ENCODE measurements at regions not wholly inside any gene's neighbourhood (a gene's known extent, or its start where the extent isn't known, plus 50 kb on each side); places are given as distances from the start of the nearest gene placed in this dataset.

- TF ChIP-seq, protein P1, sequence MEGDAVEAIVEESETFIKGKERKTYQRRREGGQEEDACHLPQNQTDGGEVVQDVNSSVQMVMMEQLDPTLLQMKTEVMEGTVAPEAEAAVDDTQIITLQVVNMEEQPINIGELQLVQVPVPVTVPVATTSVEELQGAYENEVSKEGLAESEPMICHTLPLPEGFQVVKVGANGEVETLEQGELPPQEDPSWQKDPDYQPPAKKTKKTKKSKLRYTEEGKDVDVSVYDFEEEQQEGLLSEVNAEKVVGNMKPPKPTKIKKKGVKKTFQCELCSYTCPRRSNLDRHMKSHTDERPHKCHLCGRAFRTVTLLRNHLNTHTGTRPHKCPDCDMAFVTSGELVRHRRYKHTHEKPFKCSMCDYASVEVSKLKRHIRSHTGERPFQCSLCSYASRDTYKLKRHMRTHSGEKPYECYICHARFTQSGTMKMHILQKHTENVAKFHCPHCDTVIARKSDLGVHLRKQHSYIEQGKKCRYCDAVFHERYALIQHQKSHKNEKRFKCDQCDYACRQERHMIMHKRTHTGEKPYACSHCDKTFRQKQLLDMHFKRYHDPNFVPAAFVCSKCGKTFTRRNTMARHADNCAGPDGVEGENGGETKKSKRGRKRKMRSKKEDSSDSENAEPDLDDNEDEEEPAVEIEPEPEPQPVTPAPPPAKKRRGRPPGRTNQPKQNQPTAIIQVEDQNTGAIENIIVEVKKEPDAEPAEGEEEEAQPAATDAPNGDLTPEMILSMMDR (IDR thresholded peaks at IDR 0.05; ENCODE audit: borderline replicate concordance): no peak
- Histone ChIP-seq H3K9me3 (replicated peaks) (no peaks in the 10 kb centered on the region), H3K36me3 (no peaks in the 10 kb centered on the region), H3K27ac (replicated peaks) (no peak overlapping the region), H3K4me3 (no peak overlapping the region), H3K27me3 (ENCODE audit: low read depth) (peaks cover 41% of the 10 kb centered on the region), H3K4me1 (no peaks in the 10 kb centered on the region)
- DNase-seq: no peak
- intact Hi-C loops (cut with micrococcal nuclease): no loop called here
Observed at GRCh38 chr1:4060850-4061249, 160.8 kb upstream of the C1orf174 start.

GRCh38 chr1:4061521-4062031, 161.5 kb upstream of the C1orf174 start:
- no peak overlapping the region for H3K4me3 ChIP-seq
- DNase-seq: no peak
- H3K27ac ChIP-seq (replicated peaks): no peak overlapping the region
- H3K9me3 ChIP-seq (replicated peaks): no peaks in the 10 kb centered on the region
- H3K27me3 ChIP-seq (ENCODE audit: low read depth): peaks cover 34% of the 10 kb centered on the region
- intact Hi-C loops (cut with micrococcal nuclease): no loop called here
- no peaks in the 10 kb centered on the region for H3K4me1 ChIP-seq
- TF ChIP-seq, protein P1 (IDR thresholded peaks at IDR 0.05; ENCODE audit: borderline replicate concordance): no peak
- H3K36me3 ChIP-seq: no peaks in the 10 kb centered on the region

DNA sequence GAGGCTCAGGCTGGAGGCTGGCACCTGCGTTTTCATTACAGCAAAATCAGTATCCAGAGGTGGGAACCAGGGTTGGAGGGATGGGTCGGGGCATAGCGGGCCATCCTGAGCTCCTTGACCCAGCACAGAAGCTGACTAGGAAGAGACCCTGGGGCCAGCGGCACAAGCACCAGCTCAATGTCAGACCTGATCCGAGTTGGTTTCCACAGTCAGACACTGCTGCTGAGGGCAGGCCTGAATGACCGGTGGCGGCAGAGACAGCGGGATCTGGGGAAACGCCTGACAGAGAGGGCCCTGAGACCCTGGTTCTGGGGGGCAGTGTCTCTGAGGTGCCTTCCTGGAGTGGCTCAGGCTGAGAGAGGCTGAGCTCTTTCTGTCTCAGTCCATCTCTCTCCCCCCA, 162.0 kb upstream of the C1orf174 start:
- peaks cover 31% of the 10 kb centered on the region for H3K27me3 ChIP-seq (ENCODE audit: low read depth)
- DNase-seq: no peak
- intact Hi-C loops (cut with micrococcal nuclease): no loop called here
- no peak overlapping the region for H3K27ac ChIP-seq (replicated peaks)
- H3K36me3 ChIP-seq: no peaks in the 10 kb centered on the region
- H3K9me3 ChIP-seq (replicated peaks): no peaks in the 10 kb centered on the region
- TF ChIP-seq, protein P1 (IDR thresholded peaks at IDR 0.05; ENCODE audit: borderline replicate concordance): no peak
- no peak overlapping the region for H3K4me3 ChIP-seq
- no peaks in the 10 kb centered on the region for H3K4me1 ChIP-seq

DNA sequence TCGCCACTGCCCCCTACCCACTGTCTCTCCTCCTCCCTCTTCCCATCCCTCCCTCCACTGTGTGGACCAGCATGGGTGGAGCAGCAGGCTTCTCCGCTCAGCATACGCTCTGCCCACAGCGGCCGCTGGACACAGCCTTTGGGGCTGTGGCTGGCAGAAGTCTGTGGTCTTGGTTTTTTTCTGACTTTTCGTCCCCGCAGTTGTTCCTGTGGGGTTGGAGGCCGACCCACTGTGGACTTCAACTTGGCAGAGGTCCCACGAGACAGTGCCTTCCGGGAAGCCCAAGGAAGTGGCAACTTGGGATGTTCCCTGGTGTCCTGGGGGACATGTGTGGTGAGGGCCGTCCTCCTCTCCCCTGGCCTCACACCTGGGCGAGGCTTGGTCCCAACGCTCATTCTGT, 162.5 kb upstream of the C1orf174 start:
- Histone ChIP-seq H3K36me3 (no peaks in the 10 kb centered on the region), H3K4me3 (no peak overlapping the region), H3K27ac (replicated peaks) (no peak overlapping the region), H3K9me3 (replicated peaks) (no peaks in the 10 kb centered on the region), H3K27me3 (ENCODE audit: low read depth) (peaks cover 26% of the 10 kb centered on the region), H3K4me1 (no peaks in the 10 kb centered on the region)
- intact Hi-C loops (cut with micrococcal nuclease): no loop called here
- no peak for DNase-seq
- TF ChIP-seq, protein P1 (IDR thresholded peaks at IDR 0.05; ENCODE audit: borderline replicate concordance): no peak

DNA sequence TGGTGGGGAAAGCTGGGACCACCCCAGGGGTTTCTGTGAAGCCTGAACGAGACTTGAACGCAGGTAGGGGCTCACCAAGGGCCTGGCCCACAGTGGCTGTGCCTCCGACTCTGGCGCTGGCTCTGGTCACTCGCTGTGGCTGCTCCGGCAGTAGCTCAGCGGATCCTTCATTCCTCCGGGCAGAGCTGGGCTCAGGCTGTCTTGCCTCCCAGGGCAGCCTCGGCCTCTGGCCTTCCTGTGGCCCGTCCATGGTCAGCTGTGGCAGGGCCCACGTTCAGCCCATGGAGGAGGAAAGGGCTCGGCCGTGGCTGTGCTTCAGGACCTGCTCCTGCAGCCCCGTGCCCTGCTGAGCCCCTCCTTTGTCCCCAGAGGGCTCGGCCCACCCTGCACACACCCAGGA, 162.9 kb upstream of the C1orf174 start:
- intact Hi-C loops (cut with micrococcal nuclease): no loop called here
- TF ChIP-seq, protein P1 (IDR thresholded peaks at IDR 0.05; ENCODE audit: borderline replicate concordance): no peak
- Histone ChIP-seq H3K27me3 (ENCODE audit: low read depth) (peaks cover 22% of the 10 kb centered on the region), H3K4me3 (no peak overlapping the region), H3K4me1 (no peaks in the 10 kb centered on the region), H3K9me3 (replicated peaks) (no peaks in the 10 kb centered on the region), H3K27ac (replicated peaks) (no peak overlapping the region), H3K36me3 (no peaks in the 10 kb centered on the region)
- no peak for DNase-seq

Measured in left ventricle myocardium inferior (tissue), 1 donor.